HG03103 (cell line): ENCODE measurements at regions not wholly inside any gene's neighbourhood (a gene's known extent, or its start where the extent isn't known, plus 50 kb on each side); places are given as distances from the start of the nearest gene placed in this dataset.
"Not testable (repeated sequence)": the region's sequence is repeated elsewhere in the genome, so short reads cannot be mapped to it uniquely, and the experiment has no call there.

Experiments used
- ATAC-seq: cut with Tn5 transposase; IDR thresholded peaks from one replicate; pipeline ENCODE4 v1.9.1; 2021; ENCODE audit warnings: low read depth; ENCODE audit not compliant: unreplicated experiment

DNA sequence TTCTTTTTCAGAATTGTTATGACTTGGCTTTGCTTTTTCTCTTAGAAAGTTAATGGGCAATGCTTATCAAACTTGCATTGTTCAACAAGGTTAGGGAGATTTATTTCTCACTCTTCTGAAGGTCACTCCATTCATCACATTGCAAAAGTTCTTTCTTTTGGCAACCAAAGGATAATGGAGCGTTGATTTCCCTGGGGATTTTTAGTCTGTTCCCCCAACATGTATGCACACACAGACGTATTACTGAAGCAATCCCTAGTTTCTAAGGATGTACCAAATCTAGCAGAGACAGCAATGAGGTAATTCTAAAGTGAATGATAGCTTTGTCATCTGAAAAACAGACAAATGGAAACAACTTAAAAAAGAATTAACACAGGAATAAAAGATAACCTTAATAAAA is 349.1 kb downstream of the NYAP2 start:
- no peak for ATAC-seq

DNA sequence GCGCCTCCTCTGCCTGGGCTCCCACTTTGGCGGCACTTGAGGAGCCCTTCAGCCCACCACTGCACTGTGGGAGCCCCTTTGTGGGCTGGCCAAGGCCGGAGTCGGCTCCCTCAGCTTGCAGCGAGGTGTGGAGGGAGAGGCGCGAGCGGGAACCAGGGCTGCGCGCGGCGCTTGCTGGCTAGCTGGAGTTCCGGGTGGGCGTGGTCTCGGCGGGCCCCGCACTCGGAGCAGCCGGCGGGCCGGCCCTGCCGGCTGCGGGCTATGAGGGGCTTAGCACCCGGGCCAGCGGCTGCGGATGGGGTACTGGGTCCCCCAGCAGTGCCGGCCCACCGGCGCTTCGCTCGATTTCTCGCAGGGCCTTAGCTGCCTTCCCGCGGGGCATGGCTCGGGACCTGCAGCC is 344.5 kb downstream of the NYAP2 start:
- not testable (repeated sequence) for ATAC-seq

DNA sequence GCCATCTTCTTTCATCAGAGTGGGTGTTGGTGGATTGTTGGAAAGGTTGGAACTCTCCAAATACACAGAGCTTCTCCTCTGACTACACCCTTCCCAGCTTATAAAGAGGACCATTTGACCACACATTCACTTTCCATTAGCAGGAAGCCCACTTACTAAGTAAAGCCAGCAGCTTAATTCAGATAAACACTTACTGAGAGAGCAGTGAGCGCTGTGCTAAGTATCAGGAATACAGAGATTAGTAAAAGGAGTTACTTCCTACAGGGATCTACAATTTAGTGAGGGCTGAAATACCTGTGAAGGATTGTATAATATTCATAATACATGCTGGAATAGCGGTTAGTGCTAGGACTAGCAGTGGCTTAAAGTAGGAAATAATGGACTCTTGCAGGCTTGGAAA is 343.0 kb downstream of the NYAP2 start:
- ATAC-seq, result no peak

- no peak for ATAC-seq
Observed at GRCh38 chr2:225740086-225740485, 340.6 kb downstream of the NYAP2 start.

DNA sequence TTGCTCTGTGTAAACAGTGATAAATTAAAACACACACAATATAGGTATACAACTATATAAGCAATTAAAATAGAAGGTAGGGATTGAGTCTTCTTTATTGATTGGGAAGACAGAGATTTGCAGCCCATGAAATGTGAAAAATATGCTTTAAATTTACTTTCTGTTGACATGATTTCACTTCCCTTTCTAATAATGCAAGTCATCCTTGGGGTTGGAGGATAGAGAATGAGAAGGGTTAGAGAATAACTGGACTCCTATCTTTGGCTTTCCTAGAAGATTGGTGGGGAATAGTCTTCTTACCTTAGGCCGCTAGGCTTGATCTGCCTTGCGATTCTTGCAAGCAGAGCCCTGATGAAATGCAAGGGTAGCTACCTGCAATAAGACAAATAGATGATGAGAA is 339.8 kb downstream of the NYAP2 start:
- no peak for ATAC-seq

DNA sequence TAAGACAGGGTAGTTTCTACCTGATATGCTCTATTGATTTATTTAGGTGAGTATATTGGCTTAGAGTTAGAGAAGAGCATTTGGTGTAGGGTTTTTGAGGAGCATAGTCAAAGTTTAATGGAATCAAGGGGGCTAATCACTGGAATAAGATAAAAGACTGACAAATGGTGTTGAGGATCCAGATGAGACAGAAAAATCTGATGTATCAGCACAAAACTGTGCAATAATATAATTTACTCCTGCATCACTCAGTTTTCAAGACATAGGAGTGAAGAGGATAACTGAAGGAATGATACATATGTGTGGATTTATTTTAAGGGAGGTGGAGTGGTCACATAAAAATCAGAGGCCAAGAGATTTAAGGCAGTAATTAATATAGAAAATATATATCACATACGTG is 339.2 kb downstream of the NYAP2 start:
- no peak for ATAC-seq

- ATAC-seq, result no peak
Observed at GRCh38 chr2:225737556-225737955, 338.0 kb downstream of the NYAP2 start.

- no peak for ATAC-seq
Observed at GRCh38 chr2:225735844-225736243, 336.3 kb downstream of the NYAP2 start.

GRCh38 chr2:225725726-225726125 is 326.2 kb downstream of the NYAP2 start:
- no peak for ATAC-seq
